ENCODE measurements at regions not wholly inside any gene's neighbourhood (a gene's known extent, or its start where the extent isn't known, plus 50 kb on each side); places are given as distances from the start of the nearest gene placed in this dataset.

- H3K4me3 ChIP-seq (ENCODE audit: low read depth, low read length) = no peak overlapping the region
- no peak for DNase-seq (ENCODE audit: low read depth, low spot score)
- no peak for TF ChIP-seq CTCF (IDR thresholded peaks at IDR 0.05; ENCODE audit: low read depth, low read length)
- in situ Hi-C loops (cut with HindIII; ENCODE audit: low sequenced_read_pairs) = no loop called here
Observed at GRCh38 chr1:199295107-199295506, 656.3 kb downstream of the PTPRC start.

- TF ChIP-seq CTCF (IDR thresholded peaks at IDR 0.05; ENCODE audit: low read depth, low read length) = no peak
- no peak for DNase-seq (ENCODE audit: low read depth, low spot score)
- H3K4me3 ChIP-seq (ENCODE audit: low read depth, low read length) = no peak overlapping the region
- in situ Hi-C loops (cut with HindIII; ENCODE audit: low sequenced_read_pairs) = no loop called here
Observed at GRCh38 chr1:199297174-199297573, 658.3 kb downstream of the PTPRC start.

DNA sequence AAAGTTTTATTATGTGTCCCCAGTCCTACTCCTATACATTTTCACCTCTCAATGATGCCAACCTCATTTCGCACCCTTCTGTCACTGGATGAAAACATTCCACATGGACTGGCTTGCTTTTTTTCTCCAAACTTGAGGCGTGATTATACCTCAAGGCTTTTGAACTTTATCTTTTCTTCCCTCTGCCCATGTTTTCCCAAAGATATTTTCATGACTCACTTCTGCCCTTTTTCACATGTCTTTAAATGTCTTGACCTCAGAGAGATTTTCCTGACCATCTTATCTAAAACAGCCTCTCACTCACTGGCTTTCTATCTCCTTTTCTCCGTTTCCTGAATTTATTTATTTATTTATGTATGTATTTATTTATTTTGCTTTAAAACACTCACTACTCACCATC lies 659.0 kb downstream of the PTPRC start:
- no peak for DNase-seq (ENCODE audit: low read depth, low spot score)
- TF ChIP-seq CTCF (IDR thresholded peaks at IDR 0.05; ENCODE audit: low read depth, low read length) = no peak
- H3K4me3 ChIP-seq (ENCODE audit: low read depth, low read length) = no peak overlapping the region
- in situ Hi-C loops (cut with HindIII; ENCODE audit: low sequenced_read_pairs) = no loop called here

DNA sequence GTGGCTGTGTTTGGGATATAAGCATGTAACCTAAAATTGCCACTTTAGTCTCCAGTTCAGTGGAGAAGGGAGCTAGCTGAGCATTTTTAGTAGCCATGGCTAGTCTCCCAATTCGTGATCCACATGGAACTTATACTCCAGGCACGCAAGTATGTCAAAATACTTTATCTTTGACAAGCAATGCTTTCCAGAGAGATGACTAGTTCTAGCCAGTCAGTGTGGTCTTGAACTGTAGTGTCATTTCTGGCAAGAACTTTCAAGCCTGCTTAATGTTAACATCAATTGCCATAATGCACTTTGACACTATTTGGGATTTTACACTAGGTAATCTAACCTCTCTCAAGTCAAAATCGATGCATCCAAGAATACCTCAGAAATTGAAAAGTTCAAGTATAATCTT lies 660.0 kb downstream of the PTPRC start:
- TF ChIP-seq CTCF (IDR thresholded peaks at IDR 0.05; ENCODE audit: low read depth, low read length) = no peak
- no peak for DNase-seq (ENCODE audit: low read depth, low spot score)
- in situ Hi-C loops (cut with HindIII; ENCODE audit: low sequenced_read_pairs) = no loop called here
- H3K4me3 ChIP-seq (ENCODE audit: low read depth, low read length) = no peak overlapping the region

- in situ Hi-C loops (cut with HindIII; ENCODE audit: low sequenced_read_pairs) = no loop called here
- TF ChIP-seq CTCF (IDR thresholded peaks at IDR 0.05; ENCODE audit: low read depth, low read length) = no peak
Observed at GRCh38 chr1:199301472-199302217, 662.8 kb downstream of the PTPRC start.

DNA sequence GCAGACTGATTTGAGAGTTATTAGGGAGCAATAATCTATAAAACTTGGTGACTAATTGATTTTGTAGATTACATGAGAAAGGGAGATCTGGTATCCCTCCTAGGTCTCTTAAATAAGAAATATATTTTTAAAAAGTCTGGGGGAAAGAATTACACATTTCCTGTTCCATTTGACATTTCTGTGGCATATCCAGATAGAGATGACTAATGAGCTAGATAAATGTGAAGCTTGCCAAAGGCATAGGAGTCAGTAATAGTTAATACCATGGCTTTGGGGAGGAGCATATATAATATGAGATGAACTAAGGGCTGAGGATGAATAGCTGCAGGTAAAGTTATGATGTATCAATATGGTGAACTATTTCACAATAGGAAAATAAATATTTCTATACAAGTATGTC lies 663.7 kb downstream of the PTPRC start:
- TF ChIP-seq CTCF (IDR thresholded peaks at IDR 0.05; ENCODE audit: low read depth, low read length) = no peak
- H3K4me3 ChIP-seq (ENCODE audit: low read depth, low read length) = no peak overlapping the region
- in situ Hi-C loops (cut with HindIII; ENCODE audit: low sequenced_read_pairs) = no loop called here
- no peak for DNase-seq (ENCODE audit: low read depth, low spot score)

More at GRCh38 chr1:199301472-199302217, 662.8 kb downstream of the PTPRC start:
- DNase-seq (ENCODE audit: low read depth, low spot score) = no peak
- H3K4me3 ChIP-seq (ENCODE audit: low read depth, low read length) = no peak overlapping the region
